HG03060 (cell line): ENCODE measurements at regions not wholly inside any gene's neighbourhood (a gene's known extent, or its start where the extent isn't known, plus 50 kb on each side); places are given as distances from the start of the nearest gene placed in this dataset.

Experiments used
- ATAC-seq: cut with Tn5 transposase; IDR thresholded peaks from one replicate; pipeline ENCODE4 v1.9.1; 2021; ENCODE audit warnings: low read depth, moderate number of reproducible peaks; ENCODE audit not compliant: unreplicated experiment

GRCh38 chr4:13190093-13190721 is 293.9 kb downstream of the RAB28 start:
- no peak for ATAC-seq

- ATAC-seq: no peak
Observed at GRCh38 chr4:13184199-13184598, 299.9 kb downstream of the RAB28 start.

DNA sequence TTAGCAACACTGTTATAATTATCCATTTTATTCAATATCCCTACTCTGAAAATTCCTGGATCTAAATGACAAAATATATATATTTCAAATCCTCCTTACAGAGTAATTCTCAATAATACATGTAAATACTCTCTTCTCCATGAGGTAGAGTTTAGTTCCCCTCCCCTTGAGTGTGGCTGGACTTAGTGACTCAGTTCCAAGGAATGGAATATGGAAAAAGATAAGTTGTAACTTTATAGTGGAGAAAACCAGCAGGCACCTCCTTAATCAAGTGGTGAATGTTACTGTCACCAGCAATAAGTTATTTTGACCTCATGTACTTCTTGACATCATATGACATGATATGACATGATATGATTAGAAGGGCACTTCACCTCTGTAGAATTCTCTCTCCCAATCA is 302.0 kb downstream of the RAB28 start:
- no peak for ATAC-seq

GRCh38 chr4:13181681-13182080 is 302.5 kb downstream of the RAB28 start:
- no peak for ATAC-seq

DNA sequence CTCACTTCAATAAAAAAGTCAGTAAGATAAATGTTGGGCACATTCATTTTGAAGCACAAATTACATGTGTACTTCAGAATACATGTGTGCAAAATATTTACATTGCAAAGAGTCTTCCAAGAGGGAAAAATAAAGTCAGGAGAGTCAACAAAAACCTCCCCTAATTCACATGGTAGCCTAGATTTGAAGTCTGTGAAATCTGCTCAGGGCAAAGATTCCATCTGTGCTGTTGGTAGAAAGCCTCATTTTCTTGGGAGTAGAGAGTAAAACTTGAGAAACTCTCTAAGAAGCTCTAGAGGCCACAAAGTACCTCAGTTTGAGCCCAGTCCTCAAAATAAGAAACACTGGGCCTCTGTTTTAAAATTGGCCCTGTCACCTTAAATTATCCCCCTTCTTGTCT is 303.4 kb downstream of the RAB28 start:
- no peak for ATAC-seq

DNA sequence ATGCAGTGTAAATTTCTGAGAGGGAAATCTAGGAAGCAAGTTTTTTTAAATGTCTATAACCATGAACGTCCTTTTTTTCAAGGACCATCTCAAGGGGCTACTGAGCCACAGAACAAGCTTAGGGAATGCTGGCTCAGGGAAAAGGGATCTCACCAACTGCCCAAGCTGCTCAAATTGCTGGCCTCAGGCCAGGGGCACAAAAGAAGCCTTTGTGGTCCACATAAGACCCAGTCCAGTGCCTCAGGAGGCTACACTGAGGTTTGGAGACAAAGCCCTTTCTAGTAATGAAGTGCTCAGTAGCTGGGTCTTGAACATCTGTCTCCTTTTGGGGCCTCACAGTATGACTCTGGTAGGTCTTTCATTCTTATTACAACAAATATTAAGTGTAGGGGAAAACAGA is 305.5 kb downstream of the RAB28 start:
- no peak for ATAC-seq

GRCh38 chr4:13176741-13177142 is 307.4 kb downstream of the RAB28 start:
- ATAC-seq: no peak

GRCh38 chr4:13174926-13175325 is 309.2 kb downstream of the RAB28 start:
- no peak for ATAC-seq

GRCh38 chr4:13174001-13174400 is 310.1 kb downstream of the RAB28 start:
- no peak for ATAC-seq

GRCh38 chr4:13171292-13172057 is 312.7 kb downstream of the RAB28 start:
- no peak for ATAC-seq

DNA sequence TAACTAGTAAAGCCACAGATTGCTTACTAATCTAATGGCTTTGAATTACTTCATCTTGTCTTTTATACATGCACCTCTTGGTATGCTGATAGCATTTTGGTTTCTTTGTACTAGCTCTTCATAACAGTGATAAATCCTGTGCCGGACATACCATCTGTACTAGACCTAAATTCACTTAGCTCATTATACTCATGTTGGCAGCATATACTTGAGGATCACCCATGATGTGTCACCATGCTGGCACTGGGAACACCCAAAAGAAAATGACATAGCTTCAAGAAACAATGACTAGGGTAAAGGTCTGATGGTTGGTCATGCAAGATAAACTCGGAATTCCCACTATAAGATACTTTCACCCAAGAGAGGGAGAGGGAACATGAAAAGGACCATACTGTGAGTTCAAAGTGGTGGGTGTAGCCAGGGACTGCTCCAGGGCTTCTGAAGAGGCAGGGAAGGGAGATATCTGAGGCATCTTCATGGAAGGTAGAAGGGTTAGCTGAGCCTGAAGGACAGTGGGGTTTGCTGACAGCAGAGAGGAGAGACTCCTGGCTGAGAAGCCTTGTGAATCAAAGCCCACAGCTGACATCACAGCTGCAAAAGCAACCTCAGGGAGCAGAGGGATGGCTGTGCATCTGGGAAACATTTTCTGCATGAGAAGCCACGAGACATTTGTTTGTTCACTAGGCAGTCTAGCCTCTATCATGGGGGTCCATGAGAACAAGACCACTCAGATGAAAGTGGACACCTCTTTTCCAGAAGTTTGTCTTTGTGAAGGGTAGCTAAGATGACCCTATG is 314.2 kb downstream of the RAB28 start:
- no peak for ATAC-seq

GRCh38 chr4:13168326-13168725 is 315.8 kb downstream of the RAB28 start:
- ATAC-seq: no peak

- ATAC-seq: no peak
Observed at GRCh38 chr4:13166214-13166613, 317.9 kb downstream of the RAB28 start.

- ATAC-seq: no peak
Observed at GRCh38 chr4:13164783-13165331, 319.3 kb downstream of the RAB28 start.

- no peak for ATAC-seq
Observed at GRCh38 chr4:13162886-13163285, 321.3 kb downstream of the RAB28 start.

DNA sequence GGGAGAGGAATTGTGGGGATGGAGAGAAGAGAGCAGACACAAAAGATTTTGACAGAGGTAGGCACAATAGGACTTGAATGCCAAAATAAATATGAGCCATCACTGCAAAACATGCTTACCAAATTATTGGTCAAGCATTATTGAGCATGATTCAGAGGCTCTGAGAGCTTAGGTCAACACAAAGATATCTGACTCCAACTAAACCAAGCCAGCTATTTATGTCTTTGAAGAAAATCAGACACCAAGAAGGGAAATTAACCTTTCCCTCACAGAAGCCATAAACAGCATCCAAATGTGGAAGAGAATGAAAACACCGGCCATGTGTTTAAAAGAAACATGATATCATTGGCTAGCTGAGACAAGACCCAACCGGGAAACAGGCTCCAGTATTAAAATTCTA is 323.2 kb downstream of the RAB28 start:
- no peak for ATAC-seq

GRCh38 chr4:13159041-13159620 is 325.0 kb downstream of the RAB28 start:
- ATAC-seq: no peak

DNA sequence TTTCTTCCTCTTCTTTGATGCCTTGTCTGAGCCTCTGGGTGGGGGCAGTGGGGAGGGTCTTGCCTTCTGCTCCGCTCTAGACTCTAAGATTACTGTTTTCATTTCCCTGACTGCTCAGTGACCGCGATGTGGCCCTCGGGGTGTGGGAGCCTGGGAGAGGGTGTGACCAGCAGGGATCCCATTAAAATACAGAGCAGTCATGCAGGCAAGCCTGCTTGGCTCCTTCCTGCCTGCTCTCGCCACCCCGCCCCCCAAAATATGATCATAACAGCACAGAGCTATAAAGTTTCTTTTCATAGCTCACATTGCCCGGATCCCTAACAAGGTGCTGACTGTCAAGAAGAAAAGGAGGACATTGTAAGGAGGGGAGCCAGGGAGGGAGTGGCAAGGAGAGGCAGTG is 332.9 kb downstream of the RAB28 start:
- no peak for ATAC-seq

DNA sequence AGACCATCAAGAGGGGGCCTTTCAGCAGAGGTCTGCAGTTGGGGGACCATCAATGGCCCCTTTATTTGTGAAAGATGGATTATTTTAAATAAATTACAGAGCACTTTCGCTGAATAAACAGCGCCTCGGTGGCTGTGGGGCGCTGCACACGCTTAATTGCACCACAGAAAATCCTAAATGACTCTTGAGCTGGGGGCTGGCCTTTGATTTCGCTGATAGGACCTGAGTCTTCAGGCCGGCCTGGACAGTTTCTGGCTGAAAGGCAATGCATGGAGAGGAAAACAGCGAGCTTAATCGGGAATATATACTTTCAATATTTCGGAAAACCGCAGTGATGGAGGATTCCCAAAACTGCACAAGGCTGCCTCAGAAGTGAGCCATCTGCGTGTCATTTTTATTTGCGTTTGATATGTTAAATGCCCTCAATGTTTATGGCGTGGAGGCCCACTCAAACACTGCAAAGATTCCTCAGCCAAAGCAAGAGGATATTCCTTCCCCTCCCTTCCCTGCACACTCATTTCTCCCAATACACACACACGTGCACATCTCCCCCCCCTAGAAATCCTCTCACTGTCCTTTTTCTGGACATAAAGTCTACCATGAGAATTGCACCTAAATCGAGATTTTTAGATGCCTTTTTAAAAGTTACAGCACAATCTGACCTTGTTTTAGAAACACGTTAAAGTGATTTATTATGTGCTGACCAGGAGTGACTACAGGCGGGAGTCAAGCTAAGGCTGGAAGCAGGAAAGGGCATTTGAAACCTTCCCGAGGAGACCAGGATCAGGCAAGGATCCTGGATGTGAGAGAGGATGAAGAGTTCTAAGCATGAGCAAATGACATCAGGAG is 340.7 kb downstream of the RAB28 start:
- no peak for ATAC-seq

GRCh38 chr4:13142726-13143125 is 341.4 kb downstream of the RAB28 start:
- ATAC-seq: no peak
